Muscle of back (tissue), 3 donors: ENCODE measurements at regions not wholly inside any gene's neighbourhood (a gene's known extent, or its start where the extent isn't known, plus 50 kb on each side); places are given as distances from the start of the nearest gene placed in this dataset.
A peak's percentile ranks its signal among the peaks of the same experiment; 100 is the strongest.
"Not testable (repeated sequence)": the region's sequence is repeated elsewhere in the genome, so short reads cannot be mapped to it uniquely, and the experiment has no call there.

Experiments
- DNase-seq, 3 donors: peaks; one replicate each; pipeline versions ENCODE4 v3.0.0 to v3.0.0-alpha.2; 2013

DNA sequence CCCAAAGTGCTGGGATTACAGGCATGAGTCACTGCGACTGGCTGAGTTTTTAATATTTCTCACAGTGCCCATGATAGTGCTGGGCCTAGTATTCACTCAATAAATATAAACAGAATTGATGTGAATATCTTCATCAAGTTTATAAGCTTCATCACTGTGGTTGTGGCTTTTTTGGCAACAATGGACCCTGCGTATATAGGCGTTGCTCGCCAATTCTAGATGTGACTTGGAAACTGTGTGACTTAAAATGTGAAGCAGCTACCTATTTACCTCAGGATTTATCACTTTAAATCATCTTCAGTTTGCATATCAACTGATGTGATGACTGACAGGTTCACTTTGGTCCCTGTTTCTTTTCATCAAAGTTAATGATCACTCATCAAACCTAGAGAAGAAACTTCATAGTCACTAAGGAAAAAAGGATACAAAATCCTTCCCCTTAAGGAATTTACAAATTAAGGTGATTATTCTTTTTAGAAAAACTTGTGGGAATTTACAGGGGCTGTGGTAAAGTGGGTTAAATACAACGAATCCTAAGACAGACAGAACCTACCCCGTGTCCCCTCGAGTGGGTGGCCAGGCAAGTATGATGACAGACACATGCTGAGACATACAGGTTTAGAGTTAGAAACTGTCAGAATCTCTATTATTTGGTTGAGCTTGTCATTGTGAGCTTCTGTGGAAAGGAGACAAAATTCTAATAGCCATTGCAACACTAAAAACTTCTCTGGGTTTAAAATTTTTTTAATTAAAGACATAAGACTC is 101.3 kb downstream of the AKAP11 start:
- DNase-seq: no peak

DNA sequence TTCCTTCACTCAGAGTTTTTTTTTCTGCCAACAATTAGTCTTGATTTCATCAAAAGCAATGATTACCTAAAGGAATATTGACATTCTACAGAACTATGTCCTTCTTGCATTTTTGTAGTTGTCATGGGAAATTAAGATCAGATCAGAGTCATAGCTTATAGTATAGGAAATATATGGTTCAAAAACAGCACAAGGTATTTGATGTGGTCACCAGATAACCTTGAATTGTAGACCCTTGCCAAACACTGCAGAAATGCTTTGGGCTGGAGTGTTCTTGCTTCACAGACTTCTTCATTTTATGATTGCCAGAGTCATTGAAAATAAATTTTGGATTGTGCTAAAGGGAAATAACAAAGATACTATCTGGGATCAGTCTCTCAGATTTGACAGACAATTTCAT is 103.7 kb downstream of the AKAP11 start:
- no peak for DNase-seq

DNA sequence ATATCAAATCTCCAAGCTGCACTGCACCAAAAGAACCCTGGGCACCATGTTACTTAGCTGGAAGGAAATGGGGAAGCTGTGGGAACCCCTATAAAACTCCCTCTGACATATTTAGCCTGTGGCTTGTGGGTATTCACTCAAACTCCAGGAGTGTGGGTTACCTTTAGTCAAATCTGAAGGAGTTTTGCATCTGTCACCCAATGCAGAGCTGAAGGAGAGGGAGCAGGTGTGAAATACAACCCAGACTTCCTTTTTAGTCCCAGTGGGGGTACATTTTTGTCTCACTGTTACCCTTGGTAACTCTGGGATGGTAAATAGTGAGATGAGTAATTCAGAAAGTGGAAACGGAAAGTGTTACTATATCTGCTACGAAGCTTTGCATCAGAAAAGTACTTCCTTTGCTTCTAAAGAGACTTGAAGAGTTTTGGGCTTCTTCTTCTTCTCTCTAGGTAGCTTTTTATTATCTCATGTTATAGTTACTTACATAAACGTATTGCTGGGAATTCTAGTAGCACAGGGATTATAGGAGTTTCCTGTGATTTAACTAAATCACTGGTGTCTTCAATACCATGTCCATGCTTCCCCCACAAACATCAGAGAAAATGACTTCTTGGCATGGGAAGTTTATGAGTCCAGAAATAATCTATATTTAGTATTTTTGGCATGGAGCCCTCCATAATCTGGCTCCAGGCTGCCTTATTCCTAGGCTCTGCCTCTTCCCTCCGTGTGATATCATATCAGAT is 105.9 kb downstream of the AKAP11 start:
- DNase-seq: peak; percentile 14 to 40 (median 36)

DNA sequence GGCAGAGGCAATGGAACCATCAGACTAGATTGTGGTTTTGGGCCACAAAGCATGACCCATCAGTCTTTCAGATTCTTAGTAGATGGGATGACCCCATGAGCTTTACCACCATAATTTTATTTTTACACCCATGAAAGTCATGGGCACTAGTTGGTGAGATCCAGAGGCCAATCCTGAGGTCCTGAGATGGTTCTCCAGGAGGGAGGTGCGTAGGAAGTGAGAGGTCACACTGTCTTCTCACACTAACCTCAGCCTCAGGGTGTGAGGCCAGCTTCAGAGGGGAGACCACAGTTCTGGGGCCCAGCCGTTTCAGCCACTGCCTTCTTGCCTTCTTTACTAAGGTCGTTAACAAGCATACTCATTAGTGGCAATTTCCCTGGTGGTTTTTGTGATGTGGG is 106.4 kb downstream of the AKAP11 start:
- DNase-seq: no peak

DNA sequence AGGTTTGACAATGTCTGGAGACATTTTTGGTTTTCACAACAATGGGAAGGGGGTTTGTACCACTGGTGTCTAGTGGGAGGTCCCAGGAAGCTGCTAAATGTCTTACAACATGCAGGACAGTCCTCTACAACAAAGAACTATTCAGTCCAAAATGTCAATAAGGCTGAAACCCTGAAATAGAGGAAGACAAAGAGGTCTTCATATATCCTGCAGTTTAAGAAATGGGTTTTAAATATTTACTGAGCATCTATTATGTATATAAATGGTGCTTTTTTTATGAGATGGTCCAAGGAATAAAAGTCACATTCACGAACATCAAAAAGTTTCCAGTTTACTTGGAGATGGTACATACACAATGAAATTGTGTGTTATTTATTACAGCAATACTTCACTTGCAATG is 107.3 kb downstream of the AKAP11 start:
- no peak for DNase-seq

DNA sequence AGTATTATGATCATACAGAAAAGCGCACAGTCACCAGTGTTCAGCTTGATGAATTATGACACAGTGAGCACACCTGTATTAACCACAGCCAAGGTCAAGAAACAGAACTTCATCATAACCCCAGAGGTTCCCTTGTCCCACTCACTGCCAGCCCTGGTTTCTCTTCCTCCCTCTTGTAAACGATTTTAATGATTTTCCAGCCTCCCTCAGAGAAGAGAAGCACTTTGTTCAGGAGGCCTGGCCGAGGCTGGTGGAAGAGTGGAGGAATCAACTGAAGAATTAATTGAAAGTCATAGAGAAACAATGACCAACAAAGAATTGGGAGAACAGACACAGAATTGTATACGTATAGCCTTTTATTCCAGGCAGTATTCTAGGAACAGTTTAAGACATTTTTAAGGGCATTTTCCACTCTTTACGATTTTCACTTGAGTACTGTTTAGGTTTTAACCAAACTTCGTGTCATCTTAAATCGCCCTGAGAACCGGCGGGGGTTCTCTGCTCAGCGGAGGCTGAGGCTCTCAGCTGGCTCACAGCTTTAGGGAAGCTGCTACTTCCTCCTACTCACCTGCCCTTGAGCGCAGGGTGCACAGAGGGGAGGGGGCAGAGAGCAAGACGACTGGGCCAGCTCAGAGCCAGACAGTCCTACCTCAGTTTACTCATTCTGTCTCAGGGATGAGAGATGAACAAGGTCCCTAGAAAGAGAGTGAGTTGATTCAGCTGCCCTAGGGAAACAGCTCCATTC is 108.6 kb downstream of the AKAP11 start:
- DNase-seq: peak in 1 of 3 donors; percentile 4

DNA sequence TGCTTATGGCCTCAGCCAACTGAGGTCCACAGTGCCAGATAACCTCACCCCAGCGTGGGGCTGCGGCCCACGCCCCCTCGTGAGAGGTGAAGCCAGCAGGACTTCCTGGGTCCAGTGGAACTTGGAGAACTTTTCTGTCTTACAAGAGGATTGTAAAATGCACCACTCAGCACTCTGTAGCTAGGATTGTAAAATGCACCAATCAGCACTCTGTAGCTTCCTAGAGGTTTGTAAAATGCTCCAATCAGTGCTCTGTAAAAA is 109.1 kb downstream of the AKAP11 start:
- DNase-seq: no peak

DNA sequence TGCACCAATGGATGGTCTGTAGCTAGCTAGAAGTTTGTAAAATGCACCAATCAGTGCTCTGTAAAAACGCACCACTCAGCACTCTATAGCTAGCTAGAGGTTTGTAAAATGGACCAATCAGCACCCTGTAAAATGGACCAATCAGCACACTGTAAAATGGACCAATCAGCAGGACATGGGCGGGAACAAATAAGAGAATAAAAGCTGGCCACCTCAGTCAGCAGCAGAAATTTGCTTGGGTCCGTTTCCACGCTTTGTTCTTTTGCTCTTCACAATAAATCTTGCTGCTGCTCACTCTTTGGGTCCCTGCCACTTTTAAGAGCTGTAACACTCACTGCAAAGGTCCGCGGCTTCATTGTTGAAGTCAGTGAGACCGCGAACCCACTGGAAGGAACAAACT is 109.5 kb downstream of the AKAP11 start:
- DNase-seq: not testable (repeated sequence)

DNA sequence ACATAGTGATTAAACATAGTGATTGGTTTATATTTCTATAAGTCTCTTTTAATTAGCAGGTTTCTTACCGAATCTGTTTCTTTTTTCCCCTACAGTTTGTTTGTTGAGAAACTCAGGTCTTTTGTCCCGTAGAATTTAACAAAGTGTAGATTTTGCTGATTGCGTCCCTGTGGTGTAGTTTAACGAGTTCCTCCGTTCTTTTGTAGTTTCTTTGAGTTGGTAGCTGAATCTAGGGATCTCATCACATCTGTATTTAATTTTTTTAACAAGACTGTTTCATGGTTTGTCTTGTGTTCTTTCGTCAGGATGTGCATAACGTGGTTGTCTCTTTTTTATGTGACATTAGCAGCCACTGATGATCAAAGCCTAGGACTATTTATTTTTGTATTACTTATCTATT is 111.1 kb downstream of the AKAP11 start:
- no peak for DNase-seq

DNA sequence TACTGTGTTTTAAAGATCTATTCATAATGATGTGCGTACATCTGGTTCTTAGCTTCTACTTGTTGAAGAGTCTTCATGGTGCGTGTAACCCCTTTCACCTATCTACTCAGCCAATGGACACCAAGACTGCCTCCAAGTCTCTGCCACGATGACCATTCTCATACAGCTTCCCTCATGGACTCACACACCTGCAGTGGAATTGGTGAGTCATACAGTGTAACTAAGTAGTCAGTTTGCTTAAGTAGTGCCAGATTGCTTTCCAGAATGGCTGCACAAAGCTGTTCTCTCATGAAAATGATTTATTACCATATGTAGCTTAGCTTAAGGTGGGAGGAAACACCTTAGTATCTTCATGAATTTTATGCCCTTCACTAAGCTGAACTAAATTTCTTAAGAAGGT is 112.3 kb downstream of the AKAP11 start:
- DNase-seq: no peak

DNA sequence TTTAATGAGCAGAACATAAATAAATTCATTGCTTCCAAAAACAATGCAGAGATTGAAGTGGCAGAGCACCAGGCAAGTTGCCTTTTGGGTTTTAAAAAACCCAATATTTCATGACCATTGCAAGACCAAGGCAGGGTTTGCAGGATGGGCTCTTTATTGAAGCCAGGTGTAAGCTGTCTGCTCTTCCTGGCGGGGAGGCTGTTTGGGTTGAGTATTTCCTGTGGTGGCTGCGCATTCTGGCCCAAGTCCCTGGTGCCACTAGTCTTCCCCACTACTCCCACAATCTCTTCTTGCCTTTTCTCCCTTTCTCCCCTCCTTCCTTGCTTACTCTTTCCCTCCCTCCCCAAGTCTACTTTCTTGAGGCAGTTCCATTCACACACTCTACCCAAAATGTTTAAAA is 116.4 kb downstream of the AKAP11 start:
- no peak for DNase-seq

DNA sequence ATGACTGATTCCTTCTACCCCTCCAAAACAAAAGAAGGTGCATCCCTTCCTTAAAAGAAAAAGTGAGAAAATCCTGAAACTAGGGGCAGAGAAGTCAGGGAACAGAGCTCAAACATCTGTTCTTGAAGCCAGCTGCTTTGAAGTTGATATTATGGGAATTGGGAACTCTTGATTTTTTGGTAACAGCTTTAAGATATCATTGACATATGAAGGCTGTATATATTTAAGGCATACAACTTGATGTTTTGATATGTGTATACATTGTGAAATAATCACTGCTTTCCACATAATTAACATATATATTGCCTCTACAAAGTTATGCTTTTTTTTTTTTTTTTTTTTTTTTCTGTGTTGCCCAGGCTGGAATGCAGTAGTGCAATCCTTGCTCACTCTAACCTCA is 117.1 kb downstream of the AKAP11 start:
- no peak for DNase-seq

DNA sequence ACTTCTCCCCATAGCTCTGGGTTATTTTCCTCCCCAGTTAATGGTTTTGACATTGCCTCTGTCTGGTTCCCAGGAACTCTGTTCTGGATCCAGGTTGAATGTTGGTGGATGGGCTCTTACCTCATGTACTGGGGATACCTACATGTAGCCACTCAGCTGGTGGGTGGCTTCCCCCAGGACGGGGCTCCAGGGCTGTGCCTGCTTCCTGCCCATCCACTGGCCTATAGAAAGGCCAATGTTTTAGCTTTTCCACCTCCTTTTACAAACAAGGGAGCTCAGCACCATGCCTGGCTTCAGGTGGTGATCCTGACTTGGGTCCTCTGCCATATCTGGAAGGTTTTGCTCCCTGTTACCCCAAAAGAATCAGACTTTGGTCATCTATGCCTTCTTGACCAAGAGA is 120.2 kb downstream of the AKAP11 start:
- DNase-seq: no peak

DNA sequence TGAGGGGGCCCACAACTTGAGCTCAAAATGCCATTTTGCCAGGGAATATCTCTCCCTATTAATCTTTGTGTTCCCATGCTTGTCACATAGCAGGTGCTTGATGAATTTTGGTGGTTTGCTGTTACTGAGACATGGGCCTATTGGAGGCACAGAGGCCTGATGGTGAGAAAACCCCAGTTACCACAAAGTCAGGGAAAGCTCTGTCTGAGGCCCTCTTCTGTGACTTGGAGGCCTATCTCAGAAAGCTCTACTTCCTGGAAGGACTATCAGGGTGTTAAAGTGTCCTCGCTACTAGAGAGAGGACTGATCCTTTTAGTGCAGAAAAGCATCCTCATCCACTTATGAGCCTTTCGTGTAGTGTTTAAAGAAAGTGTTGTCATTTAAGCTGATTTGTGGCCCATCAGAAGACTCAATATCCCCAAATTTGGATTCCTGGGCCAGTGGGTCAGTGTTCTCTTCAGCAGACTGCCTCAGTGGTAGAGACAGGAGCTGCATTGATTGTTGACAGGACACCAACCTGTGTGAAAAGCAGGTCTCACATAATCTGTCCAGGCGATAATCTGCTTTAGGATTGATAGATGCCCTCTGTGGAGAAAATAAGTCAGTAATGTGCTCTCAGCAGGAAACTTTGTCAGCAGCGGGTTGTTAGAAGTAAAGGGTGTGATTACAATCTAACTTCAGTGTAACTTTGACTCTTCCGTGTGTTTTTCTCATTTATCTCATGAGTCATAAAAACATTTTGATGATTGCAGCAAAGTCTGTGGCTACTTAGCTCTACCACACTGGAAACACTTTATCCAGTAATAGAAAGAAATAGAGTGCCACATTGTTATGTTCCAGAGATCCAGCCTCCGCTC is 121.0 kb downstream of the AKAP11 start:
- no peak for DNase-seq

DNA sequence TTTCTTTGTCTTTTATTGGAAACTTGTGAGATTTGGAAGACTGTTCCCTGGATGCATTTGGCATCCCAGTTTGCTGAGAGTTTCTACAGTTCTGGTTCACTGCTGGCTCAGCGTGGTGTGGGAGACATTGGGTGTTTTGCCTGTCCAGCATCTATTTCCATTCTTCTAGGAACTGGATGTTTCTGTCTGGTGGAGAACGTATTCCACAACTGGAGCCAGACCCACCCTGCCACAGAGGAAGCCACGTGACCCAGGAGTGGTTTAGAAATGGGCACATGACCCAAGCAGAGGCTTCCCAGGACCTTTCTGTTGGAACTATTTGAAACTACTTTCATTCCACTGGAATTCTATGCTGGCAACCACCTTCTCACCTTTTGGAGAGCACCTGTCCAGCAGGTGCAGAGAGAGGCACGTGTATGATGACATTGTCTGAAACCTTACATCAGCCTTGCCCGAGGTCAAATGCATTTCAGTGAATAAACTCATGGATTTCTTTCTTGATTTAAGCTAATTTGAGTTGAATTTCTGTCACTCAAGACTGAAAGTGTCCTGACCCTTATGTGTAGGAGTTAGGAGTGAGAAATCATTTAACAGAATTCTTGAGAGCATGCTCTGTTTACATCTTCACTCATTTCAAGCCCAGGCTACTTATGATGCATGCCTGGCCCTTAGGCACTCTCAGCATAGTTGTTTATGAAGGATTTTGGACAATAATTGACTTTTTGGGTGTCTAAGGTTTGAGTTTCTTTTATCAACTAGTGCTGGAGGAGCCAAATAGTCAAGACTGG is 121.8 kb downstream of the AKAP11 start:
- no peak for DNase-seq

DNA sequence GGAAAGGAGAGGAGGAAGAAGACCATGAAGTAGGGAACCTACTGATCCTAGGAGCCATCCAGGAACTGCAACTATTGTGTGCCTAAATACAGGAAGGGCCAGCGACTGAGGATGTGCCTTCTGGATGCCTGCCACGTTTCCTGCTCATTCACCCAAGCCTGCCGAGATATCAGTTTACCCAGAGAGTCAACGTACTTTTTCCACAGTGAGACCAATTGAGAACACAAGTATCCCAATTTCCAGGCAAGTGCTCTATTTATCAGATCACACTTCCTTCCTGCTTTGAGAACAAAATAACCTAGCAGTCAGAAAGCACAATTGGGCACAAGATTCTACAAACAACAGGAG is 122.4 kb downstream of the AKAP11 start:
- no peak for DNase-seq

DNA sequence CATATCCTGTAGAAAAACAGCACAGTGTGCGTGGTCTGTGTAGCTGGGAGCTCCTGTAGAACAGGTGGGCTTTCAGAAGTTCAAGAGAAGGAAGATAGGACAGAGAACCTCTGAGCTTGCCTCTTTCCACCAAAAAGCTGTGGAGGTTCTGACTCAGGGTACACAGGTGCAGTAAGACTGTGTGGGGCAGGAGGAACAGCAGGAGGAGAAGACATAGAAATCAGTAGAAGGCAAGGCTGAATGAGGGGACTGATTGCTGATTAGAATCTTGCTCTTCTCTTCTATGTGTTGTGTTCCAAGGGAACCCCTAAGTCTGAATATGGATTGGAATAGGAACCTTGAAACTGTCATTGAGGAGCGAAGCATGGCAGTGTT is 122.7 kb downstream of the AKAP11 start:
- DNase-seq: no peak

DNA sequence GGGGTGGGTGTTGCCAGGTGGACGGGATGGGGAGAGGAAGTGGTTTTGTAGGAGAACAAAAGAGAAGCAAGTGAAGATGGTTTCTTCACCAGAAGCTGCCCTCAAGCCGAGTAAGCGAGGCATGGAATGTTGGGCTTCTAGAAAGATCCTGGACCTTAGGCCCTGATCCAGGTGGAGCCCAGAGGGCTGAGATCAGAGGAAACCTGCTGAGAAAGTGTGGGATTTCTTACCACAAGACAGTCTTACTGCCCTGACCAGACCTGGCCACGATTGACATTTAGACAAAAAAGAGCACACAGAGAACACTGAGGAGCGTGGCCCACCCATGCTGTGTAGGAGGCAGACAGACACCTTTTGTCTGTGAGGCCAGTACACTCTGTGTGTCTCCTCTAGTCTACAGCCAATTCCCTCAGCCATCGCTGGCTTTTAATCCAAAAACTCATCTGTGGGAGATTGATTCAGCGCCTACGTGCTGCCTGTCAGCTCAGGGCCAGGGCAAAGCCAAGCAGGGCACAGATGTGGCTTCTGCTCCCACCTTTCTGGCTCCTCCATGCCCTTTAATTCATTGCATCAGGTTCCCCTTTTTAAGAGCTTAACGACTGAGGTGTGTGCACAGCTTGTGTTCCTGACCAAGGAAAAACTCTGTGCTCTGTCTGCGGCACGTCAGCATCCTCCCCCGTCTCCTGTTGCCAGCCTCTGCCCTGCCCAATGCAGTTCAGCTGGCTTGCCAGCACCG is 123.3 kb downstream of the AKAP11 start:
- no peak for DNase-seq

DNA sequence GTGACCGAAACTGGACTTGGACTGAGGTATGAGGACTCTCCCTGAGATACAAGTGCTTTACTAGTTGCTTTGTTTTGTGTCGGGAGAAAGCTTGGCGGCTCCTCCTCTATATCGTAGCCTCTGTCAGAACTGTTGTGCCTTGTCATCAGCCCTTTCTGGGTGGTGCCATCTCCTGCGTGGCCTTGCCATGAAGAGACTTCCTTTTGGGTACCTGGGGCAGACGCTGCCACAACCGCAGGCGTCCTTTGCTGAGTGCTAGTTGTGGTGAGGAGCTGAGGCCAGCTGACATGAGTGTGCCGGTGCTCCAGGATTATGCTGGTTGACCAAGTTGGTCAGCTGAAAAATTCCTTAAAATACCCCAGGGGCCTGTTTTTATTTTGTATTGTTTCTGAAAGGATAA is 124.5 kb downstream of the AKAP11 start:
- no peak for DNase-seq

DNA sequence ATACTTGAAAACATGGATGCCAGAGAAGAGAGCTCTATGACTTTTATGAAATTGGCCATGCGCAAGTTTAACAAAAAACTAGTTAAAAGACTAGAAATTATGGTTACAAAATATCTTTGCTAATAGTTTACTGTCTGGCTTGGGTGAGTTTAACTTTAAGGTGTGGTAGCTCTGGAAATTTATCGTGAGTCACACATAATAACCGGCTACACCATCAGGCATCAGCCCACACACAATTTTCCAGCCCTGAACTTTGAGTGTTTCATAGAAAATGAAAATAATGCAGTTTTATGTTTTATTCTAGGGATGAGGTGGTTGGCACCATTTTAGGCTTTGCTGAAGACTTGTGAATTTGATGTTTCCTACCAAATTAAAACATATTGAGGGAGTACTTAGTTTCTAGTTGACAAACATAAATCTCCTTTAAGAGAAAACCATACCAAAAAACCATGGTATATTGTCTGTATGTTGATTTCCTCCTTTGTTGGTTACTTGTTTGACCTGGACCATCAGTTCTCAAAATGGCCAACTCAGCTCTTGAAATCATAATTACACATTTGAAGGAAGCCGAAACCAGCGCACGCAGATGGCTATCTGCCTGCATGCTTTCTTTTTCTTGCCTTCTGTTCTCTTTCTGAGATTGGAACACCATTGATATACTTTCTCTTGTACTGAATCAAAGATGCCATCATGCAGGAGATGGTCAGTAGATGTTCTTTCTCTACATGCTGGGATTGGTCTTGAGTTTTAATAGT is 125.1 kb downstream of the AKAP11 start:
- DNase-seq: no peak
